Frontal cortex (tissue), 3 donors: ENCODE measurements at regions not wholly inside any gene's neighbourhood (a gene's known extent, or its start where the extent isn't known, plus 50 kb on each side); places are given as distances from the start of the nearest gene placed in this dataset.
A peak's percentile ranks its signal among the peaks of the same experiment; 100 is the strongest.

Source experiments
- DNase-seq, 2 donors: peaks; one replicate each; pipeline ENCODE4 v3.0.0; 2012; ENCODE audit warnings: low spot score in 2 of 2
- FAIRE-seq: peaks from 2 replicates; lab custom pipeline; 2012; peaks lifted over from hg19 to GRCh38; lab: Jason Lieb, UNC
- donor health status: control.
- donor health status: control.
- donor health status: control.

DNA sequence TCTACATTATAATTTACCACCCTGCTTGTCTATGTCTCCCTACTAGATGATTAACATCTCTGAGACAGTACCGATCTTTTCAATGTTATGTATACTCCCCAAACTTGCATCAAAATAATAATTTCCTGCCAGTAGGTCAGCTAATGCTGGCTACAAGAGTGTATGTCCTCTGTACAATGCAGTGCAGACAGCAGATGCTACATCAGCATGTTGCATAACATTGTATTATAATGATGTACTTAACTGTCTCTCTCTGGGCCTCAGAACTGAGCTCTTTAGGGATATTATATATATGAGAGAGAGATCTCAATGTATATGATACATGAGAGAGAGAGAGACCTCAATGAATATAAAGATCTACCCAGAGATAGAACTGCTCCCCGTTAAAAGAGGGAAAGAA lies 456.6 kb downstream of the SHQ1 start:
- no peak for FAIRE-seq

DNA sequence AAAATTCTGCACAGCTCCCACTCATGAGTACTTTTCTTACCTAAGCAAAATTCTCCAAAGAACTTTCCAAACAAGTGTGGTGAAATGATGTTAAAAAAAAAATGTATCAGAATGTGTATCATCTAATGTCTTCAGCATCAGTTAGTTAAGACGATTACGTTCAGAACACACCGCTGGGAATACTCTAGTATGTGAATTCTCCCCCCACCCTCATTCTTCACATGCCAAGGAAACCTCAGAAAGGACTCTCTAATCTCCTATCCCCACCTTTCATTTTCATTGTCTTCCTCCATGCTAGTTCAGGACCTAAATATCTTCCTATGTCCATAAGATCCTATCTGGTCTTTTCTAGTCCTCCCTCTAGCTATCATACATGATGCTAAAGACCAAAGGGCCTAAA lies 457.4 kb downstream of the SHQ1 start:
- DNase-seq, result no peak
- no peak for FAIRE-seq

More for the DNA sequence above, 456.6 kb downstream of the SHQ1 start:
- no peak for DNase-seq

DNA sequence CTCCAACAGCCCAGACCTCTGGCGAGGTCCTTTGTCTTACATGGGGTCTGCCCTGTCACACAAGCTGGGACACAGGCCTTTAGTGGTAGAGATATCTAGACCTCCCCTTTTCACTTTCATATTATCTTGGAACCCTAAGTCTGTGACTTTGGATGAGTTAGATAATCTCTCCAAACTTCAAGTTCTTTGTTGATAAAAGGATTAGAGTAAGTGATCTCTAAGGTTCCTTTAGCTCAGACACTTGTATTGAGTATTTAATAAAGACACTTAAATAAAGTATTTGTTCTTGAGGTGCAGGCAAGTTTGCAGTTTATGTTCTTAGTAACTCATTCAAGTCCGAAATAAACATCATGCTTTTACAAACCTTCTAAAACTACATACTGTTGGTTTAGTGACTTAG lies 459.6 kb downstream of the SHQ1 start:
- FAIRE-seq (no peak), DNase-seq (no peak)

DNA sequence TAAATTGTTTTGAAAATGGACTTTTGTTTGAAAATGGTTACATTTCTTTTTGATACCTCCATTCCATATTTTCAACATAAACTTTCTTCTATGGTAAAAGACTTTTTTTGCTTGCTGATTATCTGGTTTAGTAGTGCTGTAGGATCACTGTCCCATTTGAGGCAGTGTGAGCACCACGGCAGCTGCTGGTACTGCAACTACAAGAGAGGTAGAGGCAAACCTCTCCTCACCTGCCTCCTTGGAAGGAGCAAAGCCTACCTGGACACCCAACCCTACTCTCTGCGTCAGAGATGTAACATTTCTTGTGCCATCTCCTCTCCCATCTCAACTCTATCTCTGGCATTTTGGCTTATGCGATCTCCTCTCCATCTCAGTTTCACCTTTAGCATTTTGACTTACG lies 460.1 kb downstream of the SHQ1 start:
- DNase-seq (no peak), FAIRE-seq (no peak)

- no peak for DNase-seq
- no peak for FAIRE-seq
Measured at GRCh38 chr3:72386327-72387000, 461.8 kb downstream of the SHQ1 start.

DNA sequence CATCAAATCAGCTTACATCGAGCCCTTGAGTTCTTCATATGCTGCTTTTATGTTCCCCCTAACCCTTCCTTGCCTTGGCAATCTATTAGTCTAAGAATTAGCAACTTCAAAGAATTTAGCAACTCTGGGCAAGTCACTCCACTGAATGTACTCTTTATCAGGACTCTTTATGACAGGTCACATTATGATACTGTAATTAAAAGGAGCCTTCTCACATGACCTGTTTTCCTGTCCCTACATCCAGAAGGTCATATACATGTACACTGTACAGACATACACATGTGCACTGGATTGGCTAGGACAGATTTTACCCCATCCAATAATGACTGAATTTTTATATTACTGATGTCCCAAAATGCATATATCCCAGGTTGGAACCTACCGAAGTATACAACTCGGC lies 463.1 kb downstream of the SHQ1 start:
- FAIRE-seq (no peak), DNase-seq (no peak)

- no peak for FAIRE-seq
Measured at GRCh38 chr3:72384602-72385001, 463.6 kb downstream of the SHQ1 start.

DNA sequence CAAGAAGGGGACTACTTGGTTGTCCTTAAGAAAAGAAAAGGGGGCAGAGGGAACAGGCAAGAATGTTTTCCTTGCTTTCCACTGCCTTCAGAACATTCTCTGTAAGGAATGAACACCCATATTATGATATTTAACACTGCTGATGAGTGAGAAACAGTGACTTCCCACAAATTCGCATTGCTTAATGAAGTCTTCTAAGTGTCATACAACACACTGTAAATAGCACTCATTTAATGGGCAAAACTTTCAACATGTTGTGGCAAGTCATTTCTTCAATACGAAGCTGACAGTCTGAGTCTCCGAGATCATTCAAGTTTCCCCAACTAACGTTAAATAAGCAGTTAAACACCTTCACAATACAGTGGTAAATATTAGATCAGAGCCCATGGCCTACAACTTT lies 464.4 kb downstream of the SHQ1 start:
- FAIRE-seq (no peak), DNase-seq (no peak)

More at GRCh38 chr3:72384602-72385001, 463.6 kb downstream of the SHQ1 start:
- no peak for DNase-seq

DNA sequence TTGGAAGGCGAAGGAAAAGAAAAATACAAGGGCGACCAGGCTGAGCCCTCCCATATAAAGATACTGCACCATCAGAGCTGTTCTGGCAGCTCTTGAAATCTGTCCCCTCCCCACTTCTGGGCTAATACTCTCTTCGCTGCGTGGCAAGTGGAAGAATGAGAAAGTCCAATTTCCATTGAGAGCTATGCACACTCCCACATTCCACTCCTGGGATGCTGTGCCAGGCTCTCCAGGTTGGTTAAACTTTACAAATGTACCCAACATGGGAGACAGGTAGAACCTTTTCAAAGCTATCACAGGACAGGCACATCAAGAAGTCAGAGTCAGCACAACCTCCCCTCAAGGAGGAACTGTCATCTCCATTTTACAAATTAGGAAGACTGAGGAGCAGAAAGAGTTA lies 465.0 kb downstream of the SHQ1 start:
- DNase-seq, result no peak
- no peak for FAIRE-seq

DNA sequence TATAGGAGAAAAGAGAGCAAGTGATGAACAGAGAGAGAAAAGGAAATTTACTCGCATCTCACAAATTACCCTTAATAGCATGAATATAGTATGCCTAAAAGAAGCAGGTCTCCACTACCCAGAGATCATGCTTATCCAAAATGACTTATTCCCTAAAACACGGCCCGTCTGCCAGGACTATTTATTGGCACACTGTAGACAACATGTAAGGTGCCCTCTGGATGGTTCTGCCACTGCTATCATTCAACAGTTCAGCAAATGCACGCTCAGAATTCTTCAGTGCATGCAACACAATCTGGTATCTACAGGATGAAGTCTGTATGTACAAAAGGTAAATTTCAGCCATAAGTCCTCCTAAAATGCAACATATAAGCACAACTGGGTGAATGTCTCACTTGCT lies 465.8 kb downstream of the SHQ1 start:
- DNase-seq (no peak), FAIRE-seq (no peak)

DNA sequence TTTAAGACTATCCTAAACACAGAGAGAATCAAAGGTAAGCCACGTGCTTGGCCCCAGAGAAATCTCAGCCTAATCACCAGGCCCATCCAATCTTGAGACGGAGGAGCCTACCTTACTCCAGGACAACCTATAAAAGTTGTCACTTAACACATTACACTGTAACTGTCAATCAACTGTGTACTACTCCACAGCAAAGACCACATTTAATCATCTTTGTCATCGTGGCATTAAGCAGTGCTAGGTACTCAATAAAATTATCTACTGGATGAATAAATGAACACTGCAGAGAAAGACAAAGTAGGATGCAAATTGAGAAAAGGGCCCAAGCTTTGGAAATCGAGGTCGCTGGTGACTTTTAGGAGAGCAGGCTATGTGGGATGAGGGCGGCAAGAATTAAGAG lies 466.7 kb downstream of the SHQ1 start:
- no peak for FAIRE-seq
- DNase-seq, result no peak

DNA sequence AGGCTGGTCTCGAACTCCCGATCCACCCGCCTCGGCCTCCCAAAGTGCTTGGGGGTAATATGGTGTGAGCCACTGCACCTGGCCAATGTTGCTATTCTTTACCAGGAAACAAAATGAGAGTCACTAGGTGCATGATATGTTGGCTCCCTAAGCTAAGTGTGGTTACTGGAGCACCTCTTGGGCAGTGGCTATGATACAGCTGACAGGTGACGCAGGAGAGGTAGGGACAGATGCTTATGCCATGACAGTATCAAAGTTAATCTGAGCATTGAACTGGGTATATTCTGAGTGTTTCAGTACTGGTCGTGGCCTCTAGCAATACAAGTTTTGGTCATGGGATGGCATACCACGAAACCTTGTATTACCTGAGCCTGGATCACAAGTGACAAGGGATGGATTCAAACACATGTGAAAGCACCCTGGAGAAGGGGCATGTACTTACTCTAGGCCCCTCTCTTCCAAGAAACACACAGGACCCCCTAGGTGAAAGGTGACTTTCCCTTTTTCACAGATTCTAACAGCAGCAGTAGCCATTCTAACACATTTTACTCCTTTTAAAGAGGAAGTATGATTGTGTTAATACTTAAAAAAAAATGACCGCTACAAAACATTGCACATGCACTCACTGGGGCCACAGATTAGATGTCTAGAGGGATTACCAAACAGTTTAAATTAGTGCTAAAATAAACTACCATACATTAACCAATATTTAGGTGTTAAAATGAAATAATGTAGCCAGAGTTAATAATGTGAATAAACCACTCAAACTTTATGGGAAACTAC lies 467.3 kb downstream of the SHQ1 start:
- FAIRE-seq, result no peak
- no peak for DNase-seq

GRCh38 chr3:72380193-72380592 lies 468.1 kb downstream of the SHQ1 start:
- no peak for FAIRE-seq
- DNase-seq, result no peak

DNA sequence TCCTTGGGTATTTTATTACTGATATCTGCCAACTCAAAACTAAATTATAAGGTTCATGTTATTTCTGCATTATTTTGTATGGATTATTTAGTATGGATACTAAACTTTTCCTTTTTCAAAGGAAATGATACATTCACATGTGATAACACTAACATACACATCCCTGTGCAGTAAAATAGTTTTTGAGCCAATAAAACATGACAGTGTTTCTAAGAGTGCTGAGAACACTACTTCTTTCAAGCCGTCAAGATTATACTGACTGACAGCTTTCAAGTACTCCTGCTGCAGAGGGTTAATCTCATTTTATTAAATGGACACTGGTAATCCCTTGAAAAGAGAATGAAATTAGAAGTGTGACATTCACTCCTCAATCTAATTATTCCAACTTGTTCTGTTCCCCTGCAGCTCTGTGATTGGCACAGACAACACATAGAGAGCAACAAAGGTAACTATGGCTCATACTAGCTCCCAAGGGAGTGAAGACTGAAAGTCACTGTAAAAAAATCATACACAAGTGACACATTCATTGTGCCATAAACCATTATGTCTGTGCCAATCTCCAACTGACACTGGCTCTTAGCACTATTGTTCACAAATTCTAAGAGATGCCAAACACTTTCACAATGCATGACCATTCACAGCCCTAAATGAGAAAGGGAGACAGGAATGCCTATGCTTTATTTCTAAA lies 468.6 kb downstream of the SHQ1 start:
- FAIRE-seq, result peak; percentile 93
- DNase-seq, result peak in 1 of 2 donors; percentile 8

DNA sequence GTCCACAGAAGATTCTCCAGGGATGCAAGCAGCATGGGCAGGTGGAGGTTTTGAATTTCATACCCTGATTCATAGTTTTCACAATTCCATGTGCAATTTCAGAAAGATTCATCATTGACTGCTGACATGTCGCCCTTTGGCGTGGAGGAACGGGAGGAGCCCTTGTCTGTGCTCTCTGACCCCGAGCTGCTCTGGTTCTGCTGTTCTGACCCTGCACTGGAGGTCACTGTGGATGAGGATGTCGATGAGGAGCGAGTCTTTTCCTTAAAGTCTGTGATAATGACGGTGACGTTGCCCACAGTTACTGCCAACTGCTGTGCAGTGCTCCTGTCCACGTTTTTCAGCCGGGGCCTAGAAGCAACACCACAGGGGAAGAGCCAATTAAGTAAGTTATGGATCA lies 470.0 kb downstream of the SHQ1 start:
- DNase-seq (no peak), FAIRE-seq (no peak)

- DNase-seq (no peak), FAIRE-seq (no peak)
Measured at GRCh38 chr3:72376956-72377710, 471.1 kb downstream of the SHQ1 start.

DNA sequence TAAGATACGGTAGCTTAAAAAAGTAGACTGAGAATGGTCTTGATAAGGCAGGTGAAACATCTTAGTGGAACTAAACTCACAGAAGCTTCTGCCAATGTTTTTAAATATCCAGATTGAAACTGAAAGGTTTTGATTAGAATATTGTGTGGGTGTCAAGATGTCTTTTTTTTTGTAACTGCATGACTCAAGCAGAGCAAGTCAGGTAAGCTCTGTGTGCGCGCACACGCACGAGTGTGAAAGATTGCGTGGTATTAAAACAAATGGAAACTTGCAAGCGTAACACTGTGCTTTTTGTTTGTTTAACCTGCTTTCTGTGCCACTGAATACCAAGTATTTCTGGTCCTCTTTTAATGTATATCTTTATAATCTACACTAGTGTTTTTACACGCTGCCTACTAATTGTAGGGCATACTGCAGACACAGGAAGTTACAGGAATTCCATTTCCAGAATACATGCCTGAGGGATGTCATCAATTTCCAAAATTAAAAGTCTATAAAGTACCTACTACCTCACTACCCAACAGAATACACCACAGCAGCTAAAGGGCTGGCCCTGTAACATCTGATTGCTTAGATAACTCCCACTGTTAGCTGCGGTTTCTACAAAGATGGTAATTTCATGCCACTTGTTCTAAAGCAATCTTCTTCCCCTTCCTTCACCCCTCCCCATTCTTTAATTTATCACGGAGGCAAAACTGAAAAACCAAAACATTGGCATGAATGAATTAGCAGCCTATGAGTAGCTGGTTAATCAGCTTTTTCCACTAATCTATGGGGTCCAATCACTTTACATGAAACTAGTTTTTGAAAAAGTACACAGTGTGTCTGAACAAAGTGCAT lies 472.8 kb downstream of the SHQ1 start:
- DNase-seq (no peak), FAIRE-seq (no peak)

GRCh38 chr3:72373139-72373538 lies 475.1 kb downstream of the SHQ1 start:
- DNase-seq (no peak), FAIRE-seq (no peak)

- FAIRE-seq (no peak), DNase-seq (no peak)
Measured at GRCh38 chr3:72372161-72372560, 476.1 kb downstream of the SHQ1 start.
